SU-DHL-6 (cell line): ENCODE measurements at regions not wholly inside any gene's neighbourhood (a gene's known extent, or its start where the extent isn't known, plus 50 kb on each side); places are given as distances from the start of the nearest gene placed in this dataset.
"Not testable (repeated sequence)": the region's sequence is repeated elsewhere in the genome, so short reads cannot be mapped to it uniquely, and the experiment has no call there.

Experiments used
- H2AFZ ChIP-seq: fragments of 200-600 bp; sonication (generic); 2 replicates; pipeline ENCODE4 v1.6.1; 2014; ENCODE audit warnings: low read depth, mild to moderate bottlenecking, moderate library complexity, mixed read lengths, antibody characterized with exemption, low read length; ENCODE audit not compliant: severe bottlenecking
- H3F3A ChIP-seq: fragments of 200-600 bp; shearing (Covaris generic); 2 replicates; pipeline ENCODE4 v1.6.0; 2016; ENCODE audit warnings: antibody characterized with exemption, mild to moderate bottlenecking; ENCODE audit not compliant: insufficient read depth
- H3K27ac ChIP-seq: fragments of 200-600 bp; sonication (generic); 2 replicates; pipeline ENCODE4 v1.5.1; 2016; ENCODE audit warnings: low read depth, mild to moderate bottlenecking, low read length, moderate library complexity, mixed read lengths
- H3K27me3 ChIP-seq: fragments of 200-600 bp; sonication (generic), shearing (Covaris generic); 2 replicates; pipeline ENCODE4 v1.6.0; 2014; ENCODE audit warnings: mild to moderate bottlenecking, low read length
- H3K36me3 ChIP-seq: fragments of 200-600 bp; sonication (generic); 2 replicates; pipeline ENCODE4 v1.6.1; 2014; ENCODE audit warnings: mild to moderate bottlenecking, low read length, mixed read lengths
- H3K4me2 ChIP-seq: fragments of 300-600, 200-600 bp; shearing (Covaris generic), sonication (generic); 2 replicates; pipeline ENCODE4 v1.6.0; 2014; ENCODE audit warnings: low read length, low read depth, mild to moderate bottlenecking; ENCODE audit not compliant: poor library complexity, severe bottlenecking
- H3K4me3 ChIP-seq: fragments of 200-600 bp; sonication (generic); 2 replicates; pipeline ENCODE4 v1.5.1; 2014; ENCODE audit warnings: antibody characterized with exemption, low read length, mild to moderate bottlenecking, mixed read lengths; ENCODE audit not compliant: insufficient read depth, poor library complexity, severe bottlenecking
- H3K79me2 ChIP-seq: fragments of 200-600 bp; sonication (generic); 2 replicates; pipeline ENCODE4 v1.6.1; 2014; ENCODE audit warnings: mild to moderate bottlenecking, low read length, moderate library complexity; ENCODE audit not compliant: insufficient read depth
- H3K9ac ChIP-seq: fragments of 200-600 bp; sonication (generic); 2 replicates; pipeline ENCODE4 v1.7.0; 2014; ENCODE audit warnings: mild to moderate bottlenecking, low read length
- H3K9me2 ChIP-seq: fragments of 200-600 bp; sonication (generic); replicated peaks from 2 replicates; pipeline ENCODE4 v1.6.1; 2014; ENCODE audit warnings: low read length; ENCODE audit not compliant: insufficient read depth
- H3K9me3 ChIP-seq: fragments of 200-600 bp; sonication (generic); 2 replicates; pipeline ENCODE4 v1.6.1; 2014; ENCODE audit warnings: low read length, mixed read lengths; ENCODE audit not compliant: insufficient read depth
- H4K20me1 ChIP-seq: fragments of 200-600 bp; sonication (generic); 2 replicates; pipeline ENCODE4 v1.6.1; 2014; ENCODE audit warnings: low read depth, mild to moderate bottlenecking, antibody characterized with exemption, low read length, moderate library complexity, mixed read lengths
- CTCF ChIP-seq: fragments of 200-600 bp; sonication (generic); IDR thresholded peaks from one replicate; pipeline ENCODE4 v1.5.1; 2017; ENCODE audit warnings: antibody characterized with exemption, mild to moderate bottlenecking, low read length, moderate library complexity; ENCODE audit not compliant: insufficient read depth, poor library complexity, severe bottlenecking
- EZH2phosphoT487 ChIP-seq: fragments of 200-600 bp; sonication (generic), shearing (Covaris generic); conservative IDR thresholded peaks from 2 replicates; pipeline ENCODE4 v1.6.1; 2018; ENCODE audit warnings: mild to moderate bottlenecking, antibody characterized with exemption, low read length, moderate library complexity, mixed read lengths

GRCh38 chr4:71095545-71095944, 102.1 kb downstream of the DCK start:
- H3K36me3 ChIP-seq: no peaks in the 10 kb centered on the region
- no peaks in the 10 kb centered on the region for H4K20me1 ChIP-seq
- no peak overlapping the region for H3K9ac ChIP-seq
- no peaks in the 10 kb centered on the region for H3K9me2 ChIP-seq
- H3K27ac ChIP-seq: no peak overlapping the region
- H3K4me2 ChIP-seq: no peak overlapping the region
- no peaks in the 10 kb centered on the region for H3K9me3 ChIP-seq
- no peaks in the 10 kb centered on the region for H3F3A ChIP-seq
- no peaks in the 10 kb centered on the region for H3K27me3 ChIP-seq
- H3K79me2 ChIP-seq: no peaks in the 10 kb centered on the region
- no peak overlapping the region for H3K4me3 ChIP-seq
- no peak overlapping the region for H2AFZ ChIP-seq
- TF ChIP-seq CTCF: no peak
- TF ChIP-seq EZH2phosphoT487: no peak

- no peaks in the 10 kb centered on the region for H3F3A ChIP-seq
- H3K79me2 ChIP-seq: no peaks in the 10 kb centered on the region
- H3K9me2 ChIP-seq: no peaks in the 10 kb centered on the region
- H3K4me3 ChIP-seq: no peak overlapping the region
- no peak overlapping the region for H3K4me2 ChIP-seq
- no peaks in the 10 kb centered on the region for H3K27me3 ChIP-seq
- no peak overlapping the region for H2AFZ ChIP-seq
- H4K20me1 ChIP-seq: no peaks in the 10 kb centered on the region
- no peak overlapping the region for H3K9ac ChIP-seq
- no peaks in the 10 kb centered on the region for H3K36me3 ChIP-seq
- no peaks in the 10 kb centered on the region for H3K9me3 ChIP-seq
- TF ChIP-seq EZH2phosphoT487: no peak
- TF ChIP-seq CTCF: no peak
- H3K27ac ChIP-seq: no peak overlapping the region
Observed at GRCh38 chr4:71107726-71108125, 114.3 kb downstream of the DCK start.

- no peak overlapping the region for H3K4me3 ChIP-seq
- no peaks in the 10 kb centered on the region for H3K9me3 ChIP-seq
- no peak overlapping the region for H3K27ac ChIP-seq
- TF ChIP-seq EZH2phosphoT487: no peak
- TF ChIP-seq CTCF: no peak
- no peaks in the 10 kb centered on the region for H3K27me3 ChIP-seq
- H3K79me2 ChIP-seq: no peaks in the 10 kb centered on the region
- no peak overlapping the region for H2AFZ ChIP-seq
- no peaks in the 10 kb centered on the region for H4K20me1 ChIP-seq
- no peak overlapping the region for H3K9ac ChIP-seq
- H3K36me3 ChIP-seq: no peaks in the 10 kb centered on the region
- no peaks in the 10 kb centered on the region for H3K9me2 ChIP-seq
- H3K4me2 ChIP-seq: no peak overlapping the region
- no peaks in the 10 kb centered on the region for H3F3A ChIP-seq
Observed at GRCh38 chr4:71110499-71110898, 117.0 kb downstream of the DCK start.

GRCh38 chr4:71111133-71111532, 117.7 kb downstream of the DCK start:
- not testable (repeated sequence) for H3K9ac ChIP-seq, H3K27ac ChIP-seq, H3K4me2 ChIP-seq, H4K20me1 ChIP-seq, H3K36me3 ChIP-seq, H3F3A ChIP-seq, H3K27me3 ChIP-seq, H3K9me3 ChIP-seq, H3K79me2 ChIP-seq, H2AFZ ChIP-seq, H3K9me2 ChIP-seq, H3K4me3 ChIP-seq
